ENCODE measurements at regions not wholly inside any gene's neighbourhood (a gene's known extent, or its start where the extent isn't known, plus 50 kb on each side); places are given as distances from the start of the nearest gene placed in this dataset.

DNA sequence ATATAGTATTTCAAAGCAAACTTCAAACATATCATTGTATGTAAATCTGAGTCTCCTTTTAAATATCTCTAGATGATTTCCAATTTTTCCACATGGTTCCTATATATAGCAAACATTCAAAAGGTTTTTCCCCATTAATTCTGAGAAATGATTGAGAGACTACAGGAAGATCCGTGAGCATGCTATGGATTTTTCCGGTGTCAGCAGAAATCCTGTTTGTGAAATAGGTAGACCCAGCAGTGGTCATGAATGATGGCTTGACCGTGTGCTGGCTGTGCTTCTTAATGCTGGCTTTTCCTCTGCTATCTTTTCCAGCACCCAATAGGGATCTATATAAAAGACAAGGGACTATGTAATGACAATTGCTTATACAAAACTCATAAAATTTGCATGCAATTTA is 485.3 kb downstream of the PSAT1 start:
- TF ChIP-seq, protein P1, sequence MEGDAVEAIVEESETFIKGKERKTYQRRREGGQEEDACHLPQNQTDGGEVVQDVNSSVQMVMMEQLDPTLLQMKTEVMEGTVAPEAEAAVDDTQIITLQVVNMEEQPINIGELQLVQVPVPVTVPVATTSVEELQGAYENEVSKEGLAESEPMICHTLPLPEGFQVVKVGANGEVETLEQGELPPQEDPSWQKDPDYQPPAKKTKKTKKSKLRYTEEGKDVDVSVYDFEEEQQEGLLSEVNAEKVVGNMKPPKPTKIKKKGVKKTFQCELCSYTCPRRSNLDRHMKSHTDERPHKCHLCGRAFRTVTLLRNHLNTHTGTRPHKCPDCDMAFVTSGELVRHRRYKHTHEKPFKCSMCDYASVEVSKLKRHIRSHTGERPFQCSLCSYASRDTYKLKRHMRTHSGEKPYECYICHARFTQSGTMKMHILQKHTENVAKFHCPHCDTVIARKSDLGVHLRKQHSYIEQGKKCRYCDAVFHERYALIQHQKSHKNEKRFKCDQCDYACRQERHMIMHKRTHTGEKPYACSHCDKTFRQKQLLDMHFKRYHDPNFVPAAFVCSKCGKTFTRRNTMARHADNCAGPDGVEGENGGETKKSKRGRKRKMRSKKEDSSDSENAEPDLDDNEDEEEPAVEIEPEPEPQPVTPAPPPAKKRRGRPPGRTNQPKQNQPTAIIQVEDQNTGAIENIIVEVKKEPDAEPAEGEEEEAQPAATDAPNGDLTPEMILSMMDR (IDR thresholded peaks at IDR 0.05): no peak
- no peak for TF ChIP-seq EP300 (IDR thresholded peaks at IDR 0.05)
